Ovary (tissue), 3 donors: ENCODE measurements at regions not wholly inside any gene's neighbourhood (a gene's known extent, or its start where the extent isn't known, plus 50 kb on each side); places are given as distances from the start of the nearest gene placed in this dataset.

Experiments
- CTCF ChIP-seq, 3 donors: fragments of 450-650 bp in 2 of 3; fragments of 200-600 bp in 1 of 3; IDR thresholded peaks; one replicate each; pipeline versions ENCODE4 v1.5.1 to v1.8.0; 2016 to 2022; ENCODE audit warnings: antibody characterized with exemption in 3 of 3, mild to moderate bottlenecking in 1 of 3
- EP300 ChIP-seq: sonication (generic); formaldehyde crosslinking; IDR thresholded peaks from one replicate; pipeline ENCODE4 v1.6.1; 2017; ENCODE audit warnings: antibody characterized with exemption
- POLR2A ChIP-seq: fragments of 450-650 bp; IDR thresholded peaks from one replicate; pipeline ENCODE4 v1.6.1; 2017; ENCODE audit warnings: antibody characterized with exemption, mild to moderate bottlenecking, moderate library complexity
- donor health status: DM: no; HTN: no; CAD: no.

- TF ChIP-seq CTCF (IDR thresholded peaks at IDR 0.05) = no peak
- no peak for TF ChIP-seq POLR2A
- TF ChIP-seq EP300 = no peak
Measured at GRCh38 chr11:115885535-115886421, 381.6 kb upstream of the CADM1 start.
